CD4-positive, alpha-beta T cell treated with Interferon gamma for 1 hour (primary cell): ENCODE measurements at regions not wholly inside any gene's neighbourhood (a gene's known extent, or its start where the extent isn't known, plus 50 kb on each side); places are given as distances from the start of the nearest gene placed in this dataset.
"Not testable (repeated sequence)": the region's sequence is repeated elsewhere in the genome, so short reads cannot be mapped to it uniquely, and the experiment has no call there.

Experiments used
- DNase-seq: peaks from one replicate; pipeline ENCODE4 v3.0.0-alpha.2; 2020

- no peak for DNase-seq
Measured at GRCh38 chr13:47687577-47687976, 313.5 kb downstream of the SUCLA2 start.

DNA sequence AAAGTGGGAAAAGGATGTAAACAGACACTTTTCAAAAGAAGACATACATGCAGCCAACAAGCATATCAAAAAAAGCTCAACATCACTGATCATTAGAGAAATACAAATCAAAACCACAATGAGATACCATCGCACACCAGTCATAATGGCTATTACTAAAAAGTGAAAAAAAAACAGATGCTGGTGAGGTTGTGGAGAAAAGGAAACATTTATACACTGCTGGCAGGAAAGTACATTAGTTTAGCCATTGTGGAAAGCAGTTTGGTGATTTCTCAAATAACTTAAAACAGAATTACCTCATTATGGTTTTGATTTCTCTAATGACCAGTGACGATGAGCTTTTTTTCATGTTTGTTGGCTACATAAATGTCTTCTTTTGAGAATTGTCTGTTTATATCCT lies 315.9 kb downstream of the SUCLA2 start:
- not testable (repeated sequence) for DNase-seq

GRCh38 chr13:47680748-47681147 lies 320.3 kb downstream of the SUCLA2 start:
- DNase-seq, result no peak

DNA sequence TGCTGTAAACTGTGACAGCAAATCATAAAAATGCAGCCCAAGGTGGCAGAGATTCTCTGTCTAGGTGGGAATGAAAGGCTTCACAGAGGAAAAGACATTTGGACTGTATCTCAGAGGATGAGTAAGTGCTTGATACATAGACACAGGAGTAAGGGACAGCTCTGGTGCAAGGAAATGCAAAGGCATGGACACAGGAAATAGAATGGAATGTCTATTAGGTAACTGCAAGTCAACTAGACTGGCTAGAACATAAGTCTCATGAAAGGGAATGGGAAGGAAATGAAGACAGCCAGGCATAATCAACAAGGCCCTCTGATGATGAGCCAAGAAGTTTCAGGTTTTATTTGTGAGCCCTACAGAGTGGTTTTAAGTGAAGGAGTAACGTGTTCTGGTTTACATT lies 321.7 kb downstream of the SUCLA2 start:
- DNase-seq, result no peak

GRCh38 chr13:47678201-47678968 lies 322.7 kb downstream of the SUCLA2 start:
- no peak for DNase-seq

GRCh38 chr13:47675871-47676270 lies 325.2 kb downstream of the SUCLA2 start:
- DNase-seq, result no peak

GRCh38 chr13:47673009-47673850 lies 327.8 kb downstream of the SUCLA2 start:
- no peak for DNase-seq

GRCh38 chr13:47672245-47673008 lies 328.6 kb downstream of the SUCLA2 start:
- no peak for DNase-seq

DNA sequence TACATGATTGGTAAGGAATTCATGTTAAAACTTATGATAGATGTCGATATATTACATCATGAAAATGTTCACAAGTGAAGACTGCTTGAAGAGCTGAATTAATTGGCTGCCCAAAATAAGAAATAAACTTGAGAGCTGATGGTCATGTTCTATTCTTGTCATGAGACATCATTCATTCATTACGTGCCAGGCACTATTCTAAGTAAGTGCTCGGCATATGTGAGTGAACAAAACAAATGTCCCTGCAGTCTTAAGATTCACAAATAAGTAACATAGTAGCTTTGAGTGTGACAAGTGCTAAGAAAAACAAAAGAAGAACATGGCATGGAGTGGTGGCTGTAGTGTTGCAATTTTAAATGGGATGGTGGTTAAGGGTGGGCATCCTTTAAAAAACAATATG lies 329.3 kb downstream of the SUCLA2 start:
- no peak for DNase-seq

DNA sequence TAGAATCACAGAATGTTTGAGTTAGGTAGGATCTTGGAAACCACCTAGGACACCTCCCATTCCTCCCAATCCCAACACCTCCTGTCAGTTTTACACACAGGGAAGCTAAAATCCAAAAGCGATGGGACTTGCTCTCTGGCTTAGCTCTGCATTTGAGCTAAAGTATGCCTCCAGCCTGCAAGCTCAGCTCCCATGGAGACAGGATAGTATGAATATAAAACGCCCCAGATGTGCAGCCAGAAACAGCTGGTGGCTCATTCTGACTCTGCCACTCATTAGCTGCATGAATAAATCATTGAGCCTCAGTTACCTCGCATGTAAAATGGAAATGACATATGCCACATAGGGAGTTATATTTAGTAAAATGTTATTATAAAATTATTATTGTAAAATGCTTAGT lies 336.0 kb downstream of the SUCLA2 start:
- DNase-seq, result no peak

DNA sequence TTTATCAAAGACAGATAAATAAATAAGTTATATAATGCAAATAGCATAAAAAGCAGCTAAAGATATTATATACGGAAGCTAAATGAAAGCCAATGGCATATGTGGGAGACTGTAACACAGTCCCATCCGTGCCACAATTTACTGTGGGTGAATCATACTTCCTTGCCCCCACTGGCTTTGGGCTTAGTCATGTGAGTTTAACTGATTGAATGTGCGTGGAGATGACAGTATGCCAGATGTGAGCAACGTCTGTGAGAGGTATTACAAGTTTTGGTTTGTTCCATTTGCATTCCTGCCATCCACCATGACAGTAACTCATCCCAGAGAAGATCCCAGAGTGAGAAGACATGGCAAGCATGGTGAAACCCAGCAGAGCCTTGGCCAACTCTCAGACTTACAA lies 340.0 kb downstream of the SUCLA2 start:
- no peak for DNase-seq

DNA sequence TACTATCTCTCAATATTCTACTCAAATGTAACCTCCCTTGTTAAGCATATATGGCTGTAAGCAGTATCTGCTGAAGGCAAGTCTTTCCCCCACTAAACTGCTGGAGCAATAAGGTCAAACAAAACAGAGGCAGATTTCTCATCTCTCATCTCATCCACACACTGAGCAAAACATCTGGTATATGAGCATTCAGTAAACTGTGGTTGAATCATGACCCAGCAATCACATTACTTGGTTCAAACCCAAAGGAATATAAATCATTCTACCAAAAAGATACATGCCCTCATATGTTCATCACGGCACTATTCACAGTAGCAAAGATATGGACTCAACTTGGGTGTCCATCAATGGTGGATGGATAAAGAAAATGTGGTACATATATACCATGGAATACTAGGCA lies 344.4 kb downstream of the SUCLA2 start:
- DNase-seq, result no peak

GRCh38 chr13:47650209-47650608 lies 350.9 kb downstream of the SUCLA2 start:
- no peak for DNase-seq

DNA sequence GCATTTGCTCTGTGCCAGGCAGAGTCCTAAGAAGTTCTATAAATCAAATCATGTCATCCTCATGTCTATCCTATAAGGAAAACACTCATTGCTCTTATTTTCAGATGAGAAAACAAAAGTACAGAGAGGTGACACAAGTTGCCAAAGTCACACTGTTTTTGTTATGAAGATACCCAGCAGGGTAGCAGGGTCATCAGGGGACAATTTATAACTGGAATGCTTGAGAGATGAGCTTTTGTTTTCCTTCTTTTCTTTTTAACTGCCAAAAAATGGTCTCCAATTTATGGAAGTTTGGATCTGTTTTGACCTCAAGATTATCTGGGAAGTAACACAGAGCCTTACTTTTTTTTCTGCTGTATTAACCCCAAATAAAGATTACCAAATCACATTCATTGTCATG lies 354.1 kb downstream of the SUCLA2 start:
- DNase-seq, result no peak

GRCh38 chr13:47646298-47646697 lies 354.8 kb downstream of the SUCLA2 start:
- DNase-seq, result no peak

- no peak for DNase-seq
Measured at GRCh38 chr13:47639738-47640447, 361.2 kb downstream of the SUCLA2 start.

DNA sequence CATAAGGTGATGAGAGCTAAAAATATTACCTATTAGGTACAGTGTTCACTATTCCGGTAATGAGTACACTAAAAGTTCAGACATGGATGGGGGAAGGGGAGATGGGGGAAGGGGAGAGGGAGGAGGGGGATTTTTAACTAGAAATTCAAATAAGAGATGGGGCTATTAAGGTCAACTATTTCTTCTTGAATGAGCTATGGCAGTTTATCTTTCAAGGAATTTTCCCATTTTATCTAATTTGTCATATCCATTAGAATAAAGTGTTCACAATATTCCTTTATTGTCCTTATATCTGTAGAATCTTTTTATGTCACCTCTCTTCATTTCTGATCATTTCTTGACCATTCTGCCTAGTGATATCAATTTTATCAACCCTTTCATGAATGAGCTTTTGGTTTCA lies 362.4 kb downstream of the SUCLA2 start:
- DNase-seq, result no peak

- no peak for DNase-seq
Measured at GRCh38 chr13:47632311-47632710, 368.8 kb downstream of the SUCLA2 start.

- DNase-seq, result no peak
Measured at GRCh38 chr13:47628666-47629065, 372.4 kb downstream of the SUCLA2 start.

DNA sequence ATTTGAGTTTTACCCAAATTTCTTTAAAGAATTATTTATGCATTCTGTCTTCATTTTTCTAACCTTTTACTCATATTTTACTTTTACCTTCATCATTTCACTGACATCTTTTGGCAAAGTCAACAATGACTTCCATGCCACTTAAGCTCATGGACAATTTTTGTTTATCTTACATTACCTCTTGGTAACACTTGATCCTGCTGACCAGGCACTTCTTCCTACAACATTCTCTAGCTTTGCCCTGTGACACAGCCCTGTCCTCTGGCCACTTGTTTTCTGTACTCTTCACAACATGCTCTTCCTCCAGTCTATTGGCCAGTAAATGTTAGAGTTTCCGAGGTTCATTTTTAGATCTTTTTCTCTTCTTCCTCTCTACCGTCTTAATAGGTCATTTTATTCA lies 377.2 kb downstream of the SUCLA2 start:
- DNase-seq, result no peak

DNA sequence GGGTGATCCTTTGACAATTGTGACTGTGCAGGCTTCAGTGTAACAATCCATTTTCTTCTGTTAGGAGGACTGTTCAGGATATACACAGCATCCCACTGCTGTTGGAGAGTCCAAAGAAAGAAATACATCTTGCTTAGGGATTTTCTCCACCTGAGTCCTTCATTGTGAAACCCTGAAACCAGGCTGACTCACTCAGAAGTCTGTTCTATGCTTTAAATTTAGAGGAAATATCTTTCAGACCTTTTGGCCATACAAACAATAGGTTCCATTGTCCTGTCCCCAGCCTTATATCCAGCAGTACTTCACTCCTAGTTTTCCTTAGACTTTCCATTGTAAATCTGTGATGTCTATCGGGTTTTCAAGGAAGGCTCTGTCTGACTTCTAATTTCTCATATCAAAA lies 379.1 kb downstream of the SUCLA2 start:
- DNase-seq, result no peak

- no peak for DNase-seq
Measured at GRCh38 chr13:47611664-47612288, 389.3 kb downstream of the SUCLA2 start.
